GM12892 (cell line): ENCODE measurements at regions not wholly inside any gene's neighbourhood (a gene's known extent, or its start where the extent isn't known, plus 50 kb on each side); places are given as distances from the start of the nearest gene placed in this dataset.

Experiments used
- DNase-seq: peaks from one replicate; pipeline ENCODE4 v3.0.0; 2011; ENCODE audit not compliant: insufficient read length
- FAIRE-seq: peaks from 2 replicates; lab custom pipeline; 2011; peaks lifted over from hg19 to GRCh38; lab: Jason Lieb, UNC
- POLR2A ChIP-seq: IDR thresholded peaks from 2 replicates; pipeline ENCODE4 v1.6.1; 2011; ENCODE audit warnings: low read depth, low read length, control low read depth
- POLR2AphosphoS5 ChIP-seq: IDR thresholded peaks from 2 replicates; pipeline ENCODE4 v1.6.1; 2011; ENCODE audit warnings: low read depth, low read length, control low read depth
- TAF1 ChIP-seq: IDR thresholded peaks from 2 replicates; pipeline ENCODE4 v1.6.1; 2011; ENCODE audit warnings: low read depth, mild to moderate bottlenecking, control low read depth, low read length, borderline replicate concordance

- no peak for TF ChIP-seq POLR2AphosphoS5
- no peak for TF ChIP-seq TAF1
- no peak for TF ChIP-seq POLR2A
- FAIRE-seq (no peak), DNase-seq (no peak)
Measured at GRCh38 chr3:78130741-78131290, 1090.9 kb downstream of the ROBO2 start.

GRCh38 chr3:78134496-78134895 is 1094.6 kb downstream of the ROBO2 start:
- FAIRE-seq (no peak), DNase-seq (no peak)
- TF ChIP-seq POLR2A (no peak), TAF1 (no peak), POLR2AphosphoS5 (no peak)

GRCh38 chr3:78139166-78139565 is 1099.3 kb downstream of the ROBO2 start:
- TF ChIP-seq POLR2A, result no peak
- no peak for TF ChIP-seq TAF1
- no peak for TF ChIP-seq POLR2AphosphoS5
- FAIRE-seq, result no peak
- DNase-seq, result no peak

GRCh38 chr3:78140274-78140673 is 1100.4 kb downstream of the ROBO2 start:
- no peak for FAIRE-seq
- TF ChIP-seq TAF1 (no peak), POLR2A (no peak), POLR2AphosphoS5 (no peak)
- no peak for DNase-seq

GRCh38 chr3:78140866-78141265 is 1101.0 kb downstream of the ROBO2 start:
- DNase-seq (no peak), FAIRE-seq (no peak)
- TF ChIP-seq POLR2AphosphoS5, result no peak

- FAIRE-seq (no peak), DNase-seq (no peak)
- no peak for TF ChIP-seq TAF1
Measured at GRCh38 chr3:78141269-78141668, 1101.4 kb downstream of the ROBO2 start.

- TF ChIP-seq TAF1, result no peak
- no peak for TF ChIP-seq POLR2A
- no peak for TF ChIP-seq POLR2AphosphoS5
Measured at GRCh38 chr3:78143000-78143399, 1103.1 kb downstream of the ROBO2 start.

GRCh38 chr3:78148986-78149717 is 1109.3 kb downstream of the ROBO2 start:
- DNase-seq (no peak), FAIRE-seq (no peak)
- TF ChIP-seq POLR2AphosphoS5, result no peak
- no peak for TF ChIP-seq TAF1
- no peak for TF ChIP-seq POLR2A

More at GRCh38 chr3:78143000-78143399, 1103.1 kb downstream of the ROBO2 start:
- no peak for DNase-seq
- no peak for FAIRE-seq

GRCh38 chr3:78153973-78154372 is 1114.1 kb downstream of the ROBO2 start:
- no peak for DNase-seq
- no peak for FAIRE-seq

GRCh38 chr3:78154521-78155186 is 1114.8 kb downstream of the ROBO2 start:
- no peak for DNase-seq
- no peak for FAIRE-seq
- TF ChIP-seq POLR2AphosphoS5 (no peak), TAF1 (no peak), POLR2A (no peak)

More at GRCh38 chr3:78153973-78154372, 1114.1 kb downstream of the ROBO2 start:
- no peak for TF ChIP-seq POLR2AphosphoS5
- no peak for TF ChIP-seq POLR2A
- no peak for TF ChIP-seq TAF1

- FAIRE-seq (no peak), DNase-seq (no peak)
- TF ChIP-seq TAF1 (no peak), POLR2A (no peak), POLR2AphosphoS5 (no peak)
Measured at GRCh38 chr3:78161736-78162135, 1121.8 kb downstream of the ROBO2 start.

GRCh38 chr3:78163379-78163778 is 1123.5 kb downstream of the ROBO2 start:
- FAIRE-seq, result no peak
- no peak for DNase-seq
- no peak for TF ChIP-seq POLR2A
- TF ChIP-seq POLR2AphosphoS5, result no peak
- no peak for TF ChIP-seq TAF1
